ENCODE measurements at regions not wholly inside any gene's neighbourhood (a gene's known extent, or its start where the extent isn't known, plus 50 kb on each side); places are given as distances from the start of the nearest gene placed in this dataset.

GRCh38 chr4:180637616-180638015, 1605.6 kb upstream of the TENM3 start:
- DNase-seq (ENCODE audit: low read depth), result no peak
- no peak overlapping the region for H3K4me3 ChIP-seq (ENCODE audit: low read depth, low read length)
- no peak for TF ChIP-seq CTCF (IDR thresholded peaks at IDR 0.05; ENCODE audit: low read depth, low read length, missing control alignments)
- in situ Hi-C loops (cut with HindIII; ENCODE audit: low sequenced_read_pairs), result no loop called here

- in situ Hi-C loops (cut with HindIII; ENCODE audit: low sequenced_read_pairs), result no loop called here
- TF ChIP-seq CTCF (IDR thresholded peaks at IDR 0.05; ENCODE audit: low read depth, low read length, missing control alignments), result no peak
- H3K4me3 ChIP-seq (ENCODE audit: low read depth, low read length), result no peak overlapping the region
- no peak for DNase-seq (ENCODE audit: low read depth)
These were observed 1603.0 kb upstream of the TENM3 start for GRCh38 chr4:180640193-180640592.

- TF ChIP-seq CTCF (IDR thresholded peaks at IDR 0.05; ENCODE audit: low read depth, low read length, missing control alignments), result no peak
- in situ Hi-C loops (cut with HindIII; ENCODE audit: low sequenced_read_pairs), result no loop called here
- H3K4me3 ChIP-seq (ENCODE audit: low read depth, low read length), result no peak overlapping the region
- DNase-seq (ENCODE audit: low read depth), result no peak
These were observed 1601.7 kb upstream of the TENM3 start for GRCh38 chr4:180641495-180641894.

- TF ChIP-seq CTCF (IDR thresholded peaks at IDR 0.05; ENCODE audit: low read depth, low read length, missing control alignments), result no peak
- in situ Hi-C loops (cut with HindIII; ENCODE audit: low sequenced_read_pairs), result no loop called here
- H3K4me3 ChIP-seq (ENCODE audit: low read depth, low read length), result no peak overlapping the region
- no peak for DNase-seq (ENCODE audit: low read depth)
These were observed 1600.5 kb upstream of the TENM3 start for GRCh38 chr4:180642732-180643131.

GRCh38 chr4:180650273-180650672, 1592.9 kb upstream of the TENM3 start:
- no peak for DNase-seq (ENCODE audit: low read depth)
- in situ Hi-C loops (cut with HindIII; ENCODE audit: low sequenced_read_pairs), result no loop called here
- no peak overlapping the region for H3K4me3 ChIP-seq (ENCODE audit: low read depth, low read length)
- no peak for TF ChIP-seq CTCF (IDR thresholded peaks at IDR 0.05; ENCODE audit: low read depth, low read length, missing control alignments)

GRCh38 chr4:180652533-180652932, 1590.7 kb upstream of the TENM3 start:
- H3K4me3 ChIP-seq (ENCODE audit: low read depth, low read length), result no peak overlapping the region
- in situ Hi-C loops (cut with HindIII; ENCODE audit: low sequenced_read_pairs), result no loop called here
- no peak for TF ChIP-seq CTCF (IDR thresholded peaks at IDR 0.05; ENCODE audit: low read depth, low read length, missing control alignments)
- no peak for DNase-seq (ENCODE audit: low read depth)

GRCh38 chr4:180655886-180656285, 1587.3 kb upstream of the TENM3 start:
- TF ChIP-seq CTCF (IDR thresholded peaks at IDR 0.05; ENCODE audit: low read depth, low read length, missing control alignments), result no peak
- DNase-seq (ENCODE audit: low read depth), result no peak
- H3K4me3 ChIP-seq (ENCODE audit: low read depth, low read length), result no peak overlapping the region
- in situ Hi-C loops (cut with HindIII; ENCODE audit: low sequenced_read_pairs), result no loop called here

Measured in astrocyte of the cerebellum (primary cell).